Middle frontal gyrus (tissue), 1 donor: ENCODE measurements at regions not wholly inside any gene's neighbourhood (a gene's known extent, or its start where the extent isn't known, plus 50 kb on each side); places are given as distances from the start of the nearest gene placed in this dataset.

Experiments
- DNase-seq: peaks from one replicate; pipeline ENCODE4 v3.0.0-alpha.2; 2015; ENCODE audit warnings: low spot score; ENCODE audit errors: extremely low spot score

DNA sequence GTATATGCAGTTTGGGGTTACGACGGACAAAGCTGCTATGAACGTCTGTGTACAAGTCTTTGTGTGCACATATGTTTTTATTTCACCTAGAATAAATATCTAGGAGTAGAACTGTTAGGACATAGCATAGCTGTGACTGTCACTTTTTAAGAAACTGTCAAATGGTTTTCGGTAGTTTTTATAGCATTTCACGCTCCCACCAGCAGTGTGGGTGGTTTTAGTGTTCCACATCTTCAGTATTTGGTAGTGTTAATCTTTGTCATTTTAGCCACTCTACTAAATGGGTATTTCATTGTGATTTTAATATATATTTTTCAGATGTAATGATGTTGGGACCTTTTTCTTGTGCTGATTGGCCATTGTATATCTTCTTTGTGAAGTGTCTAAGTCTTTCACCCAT, 109.1 kb upstream of the BCAT1 start:
- DNase-seq: no peak

DNA sequence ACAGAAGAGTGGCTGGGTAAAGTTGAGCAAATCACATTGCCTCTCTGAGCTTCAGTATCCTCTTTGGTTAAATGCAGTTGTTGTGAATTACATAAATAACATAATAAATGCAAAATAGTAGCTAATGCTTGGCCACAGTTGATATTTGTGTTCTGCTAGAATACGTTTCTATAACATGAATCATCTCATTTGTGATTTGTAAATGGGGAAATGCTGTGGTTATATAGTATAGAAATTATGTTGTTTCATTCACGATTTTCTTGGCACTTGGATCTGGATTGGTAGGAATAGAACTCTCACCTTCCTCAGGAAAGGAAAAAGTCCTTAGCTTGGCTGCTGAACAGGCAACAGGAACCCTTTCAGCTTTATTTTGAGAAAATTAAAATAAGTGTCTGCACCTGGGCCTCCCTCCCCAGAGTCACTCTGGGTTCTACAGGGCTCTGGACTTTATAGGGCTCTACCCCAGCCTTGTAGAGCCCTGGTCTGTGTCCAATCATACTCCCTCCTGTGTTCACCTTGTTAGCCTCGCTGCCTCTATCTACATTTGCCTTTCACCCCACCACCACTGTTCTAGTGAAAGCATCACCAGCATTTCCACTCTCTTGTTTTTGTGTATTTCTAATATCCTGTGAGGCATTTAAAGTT, 107.7 kb upstream of the BCAT1 start:
- no peak for DNase-seq

DNA sequence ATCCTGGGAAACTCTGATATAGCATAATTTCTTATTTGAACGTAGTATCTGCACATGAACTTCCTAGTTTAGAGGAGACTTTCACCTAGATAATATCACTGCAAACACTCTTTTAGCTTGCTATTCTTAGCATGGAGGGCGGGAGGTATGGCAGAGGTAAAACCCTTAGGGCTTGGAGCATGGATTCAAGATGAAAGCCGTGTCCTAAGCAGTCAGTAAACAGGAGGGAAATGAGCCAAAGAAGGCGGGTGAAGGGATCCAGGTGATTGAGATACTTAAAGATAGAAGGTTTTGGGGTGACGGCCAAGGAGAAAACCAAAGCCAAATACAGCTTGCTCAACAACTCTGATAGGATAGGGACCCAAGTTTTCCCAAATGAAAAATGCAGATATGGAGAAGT, 107.1 kb upstream of the BCAT1 start:
- no peak for DNase-seq

DNA sequence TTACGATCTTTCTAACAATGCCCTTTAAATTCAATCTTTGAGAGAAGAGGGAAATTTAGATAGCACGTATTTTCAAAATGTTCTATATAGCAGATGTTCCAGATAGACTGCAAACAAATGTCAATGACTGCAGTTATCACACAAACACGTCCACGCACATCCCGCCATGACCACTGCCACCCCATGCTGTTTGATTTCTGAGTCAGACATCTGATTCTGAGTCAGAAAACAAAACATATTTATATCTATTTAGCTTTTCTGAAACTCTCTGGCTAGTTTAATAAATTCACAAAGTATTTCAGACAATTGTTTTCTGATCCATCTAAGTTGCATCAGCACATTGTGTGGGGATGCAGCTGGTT, 105.9 kb upstream of the BCAT1 start:
- no peak for DNase-seq

DNA sequence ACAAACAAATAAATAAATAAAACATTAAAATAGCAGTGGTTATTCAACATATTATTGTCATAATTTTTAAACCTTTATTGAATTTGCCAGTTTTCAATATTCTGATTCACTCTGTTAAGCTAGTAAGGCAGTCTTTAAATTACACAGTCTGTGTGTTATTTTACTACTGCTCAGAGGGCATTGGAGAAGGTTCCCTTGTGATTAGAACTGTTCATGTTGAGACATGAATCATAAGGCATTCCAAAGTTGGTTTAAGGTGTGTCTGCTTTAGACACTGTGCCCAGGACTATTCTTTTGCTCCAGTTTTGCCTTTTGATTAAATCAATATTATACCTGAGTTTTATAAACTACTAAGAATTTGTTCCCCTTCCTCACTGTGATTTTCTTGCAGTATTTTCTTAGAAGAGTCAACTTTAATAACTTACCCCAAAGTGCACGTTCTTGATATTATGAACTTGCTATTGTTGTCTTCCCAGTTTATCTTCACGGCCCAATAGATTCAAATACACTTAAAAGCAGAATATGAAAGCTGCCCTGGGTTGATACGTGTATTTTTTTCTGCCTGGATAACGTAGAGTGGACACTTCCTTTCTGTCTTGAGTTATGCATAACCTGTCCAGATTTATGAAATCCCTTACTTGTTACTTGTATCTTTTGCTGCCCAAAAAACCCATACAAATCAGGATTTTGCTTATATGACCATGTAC, 105.3 kb upstream of the BCAT1 start:
- DNase-seq: no peak

DNA sequence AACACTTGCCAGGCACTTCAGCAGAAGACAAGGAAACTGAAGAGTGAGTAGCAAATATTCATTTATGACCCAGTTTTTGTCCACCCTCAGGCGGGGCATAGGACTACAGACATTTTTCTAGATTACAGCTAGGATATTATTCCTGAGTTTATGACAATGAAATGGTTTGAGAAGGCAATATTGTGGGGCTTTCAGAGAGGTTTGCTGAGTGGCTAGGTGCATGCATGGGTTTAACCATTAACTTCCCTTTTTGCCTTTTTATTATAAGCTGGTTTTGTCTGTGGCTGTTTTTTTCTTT, 104.0 kb upstream of the BCAT1 start:
- DNase-seq: no peak

DNA sequence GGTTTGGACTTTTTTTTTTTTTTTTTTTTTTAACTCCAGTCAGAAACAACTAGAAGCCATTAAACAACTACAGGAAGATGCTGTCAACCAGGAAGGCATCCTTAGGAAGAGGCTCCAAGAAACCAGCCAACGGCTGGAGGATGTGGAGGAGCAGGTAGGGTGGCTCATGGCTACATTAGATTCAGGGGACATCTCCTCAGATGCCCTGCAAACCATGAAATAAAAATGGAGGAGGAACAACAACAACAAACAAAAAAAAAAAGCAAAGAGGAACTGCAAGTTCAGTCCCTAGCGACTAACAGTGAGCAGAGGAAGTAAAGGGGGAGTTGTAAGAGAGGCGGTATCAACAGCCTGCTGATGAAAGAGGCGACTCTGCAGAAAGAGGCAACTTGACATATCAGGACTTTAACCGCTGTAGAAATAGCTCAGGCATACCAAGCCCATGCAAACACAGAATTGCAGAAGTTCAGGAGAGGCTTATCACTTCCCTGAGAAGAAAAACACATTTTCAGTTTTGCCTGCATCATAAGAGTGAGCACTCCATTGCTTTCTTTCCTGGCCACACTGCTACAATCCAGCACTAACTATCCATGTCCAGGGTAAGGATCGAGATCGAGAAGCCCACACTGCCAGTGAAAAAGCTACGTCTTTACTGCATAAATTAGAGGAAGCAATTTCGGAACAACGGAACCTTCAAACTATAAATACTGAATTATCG, 103.5 kb upstream of the BCAT1 start:
- DNase-seq: peak; percentile 27

DNA sequence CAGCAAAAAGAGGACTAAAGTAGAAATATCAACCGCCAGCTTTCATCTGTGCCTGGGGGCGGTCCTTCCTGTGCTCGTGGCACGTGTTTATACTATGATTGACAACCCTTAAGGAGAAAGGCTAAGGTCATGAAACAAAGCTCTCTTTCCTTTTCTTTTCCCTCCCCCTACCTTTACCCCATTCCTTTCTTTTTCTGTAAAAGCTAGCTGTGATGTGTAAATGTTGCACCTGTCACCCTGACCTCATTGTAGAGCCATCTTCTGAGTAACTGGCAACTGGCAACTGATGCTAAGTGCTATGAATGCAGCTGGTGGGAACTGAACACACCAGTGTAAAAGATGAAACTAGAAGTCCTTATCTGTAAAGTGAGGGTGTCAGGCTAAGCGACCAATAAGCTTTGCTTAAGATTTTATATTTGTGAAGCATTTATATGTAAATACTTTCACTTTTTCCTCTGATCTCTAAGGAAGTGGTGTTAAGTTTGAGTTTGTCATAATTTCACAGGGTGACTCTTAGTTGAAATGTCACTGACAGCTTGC, 102.8 kb upstream of the BCAT1 start:
- DNase-seq: no peak

DNA sequence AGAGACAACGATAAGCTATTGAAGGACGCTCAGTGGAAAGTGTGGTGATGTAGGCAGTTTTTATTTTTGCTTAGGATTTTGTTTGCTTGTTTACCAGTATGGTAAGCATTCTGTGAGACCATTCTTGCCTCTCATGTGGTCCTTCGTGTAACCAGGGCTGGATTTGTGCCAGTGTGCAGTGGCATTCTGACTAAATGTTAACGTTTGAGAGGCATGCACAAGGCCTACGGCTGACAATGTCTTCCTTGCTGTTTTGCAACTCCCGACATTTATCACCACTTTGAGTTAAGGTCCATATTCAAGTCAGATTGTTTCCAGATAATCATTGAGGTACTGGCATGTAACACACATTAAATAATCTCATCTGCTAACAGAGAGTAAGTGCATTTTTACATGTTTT, 102.3 kb upstream of the BCAT1 start:
- DNase-seq: no peak

DNA sequence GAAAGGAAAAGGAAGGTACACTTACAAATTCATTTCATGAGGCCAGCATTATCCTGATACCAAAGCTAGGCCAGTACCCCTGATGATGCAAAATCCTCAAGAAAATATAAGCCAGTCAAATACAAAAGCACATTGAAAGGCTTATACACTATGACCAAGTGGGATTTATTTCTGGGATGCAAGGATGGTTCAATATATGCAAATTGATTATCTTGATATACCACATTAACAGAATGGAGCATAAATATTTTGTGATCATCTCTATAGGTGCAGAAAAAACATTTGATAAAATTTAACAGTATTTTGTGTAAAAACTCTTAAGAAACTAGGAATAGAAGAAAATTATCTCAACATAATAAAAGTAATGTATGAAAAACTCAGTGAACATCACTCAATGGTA, 97.0 kb upstream of the BCAT1 start:
- DNase-seq: no peak

DNA sequence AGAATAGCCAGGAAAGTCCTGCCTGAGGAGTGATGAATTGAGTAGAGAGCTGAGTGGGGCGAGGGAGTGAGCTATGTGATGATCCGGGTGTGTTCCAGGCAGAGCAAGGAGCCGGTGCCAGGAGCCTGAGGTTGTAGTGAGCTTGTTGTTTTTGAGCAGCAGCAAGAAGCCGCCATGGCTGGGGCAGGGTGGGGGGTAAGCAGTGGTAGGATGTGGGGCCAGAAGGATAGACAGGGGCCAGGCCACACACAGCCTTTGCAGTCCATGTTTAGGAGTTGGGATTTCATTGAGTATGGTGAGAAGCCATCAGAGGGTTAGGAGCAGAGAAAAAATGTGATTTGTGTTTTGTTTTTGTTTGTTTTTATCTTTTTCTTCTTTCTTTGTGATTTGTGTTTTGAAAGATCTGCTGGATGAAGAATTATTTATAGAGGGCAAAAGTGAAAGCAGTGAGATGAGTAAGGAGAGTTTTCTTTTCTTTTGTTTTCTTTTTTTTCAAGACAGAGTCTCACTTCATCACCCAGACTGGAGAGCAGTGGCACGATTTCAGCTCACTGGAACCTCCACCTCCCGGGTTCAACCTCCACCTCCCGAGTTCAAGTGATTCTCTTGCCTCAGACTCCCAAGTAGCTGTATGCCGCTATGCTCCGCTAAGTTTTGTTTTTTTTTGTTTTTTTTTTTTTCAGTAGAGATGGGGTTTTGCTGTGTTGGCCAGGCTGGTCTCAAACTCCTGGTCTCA, 92.3 kb upstream of the BCAT1 start:
- no peak for DNase-seq

DNA sequence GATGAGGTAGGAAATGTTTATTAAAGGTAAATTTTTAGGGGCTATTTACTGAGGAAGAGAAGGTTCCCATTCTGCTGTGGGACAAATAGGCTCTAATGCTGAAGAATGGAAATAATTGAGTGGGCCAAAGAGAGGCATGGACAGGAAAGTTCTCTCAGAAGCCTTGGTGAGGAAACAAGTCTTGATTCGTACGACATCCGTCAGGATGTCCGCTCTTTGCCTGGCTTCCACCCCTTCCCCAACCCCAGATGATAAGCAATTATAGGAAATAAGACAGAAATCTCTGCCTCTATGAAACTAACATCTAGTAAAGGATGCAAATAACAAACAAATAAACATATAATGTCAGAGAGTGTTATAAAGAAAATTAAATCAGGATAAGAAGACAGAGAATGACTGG, 91.7 kb upstream of the BCAT1 start:
- DNase-seq: no peak

DNA sequence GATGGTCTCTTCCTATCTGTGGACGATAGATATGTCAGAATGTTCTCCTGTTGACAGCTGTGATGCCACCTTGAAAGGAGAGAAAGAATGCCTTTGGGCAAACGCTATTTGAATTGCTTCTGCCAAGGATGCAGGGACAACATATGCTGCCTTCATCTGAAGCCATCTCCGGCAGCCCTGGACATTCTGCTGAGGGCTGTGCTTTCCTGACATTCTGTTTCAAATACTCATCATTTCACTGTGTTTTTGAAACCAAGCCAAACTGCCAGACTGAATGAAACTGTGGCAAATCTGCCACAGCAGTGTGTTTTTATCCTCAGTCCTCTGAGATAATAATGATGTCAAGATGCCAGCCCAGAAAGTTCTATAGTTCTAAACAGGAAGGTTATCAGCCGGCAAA, 85.8 kb upstream of the BCAT1 start:
- DNase-seq: no peak

DNA sequence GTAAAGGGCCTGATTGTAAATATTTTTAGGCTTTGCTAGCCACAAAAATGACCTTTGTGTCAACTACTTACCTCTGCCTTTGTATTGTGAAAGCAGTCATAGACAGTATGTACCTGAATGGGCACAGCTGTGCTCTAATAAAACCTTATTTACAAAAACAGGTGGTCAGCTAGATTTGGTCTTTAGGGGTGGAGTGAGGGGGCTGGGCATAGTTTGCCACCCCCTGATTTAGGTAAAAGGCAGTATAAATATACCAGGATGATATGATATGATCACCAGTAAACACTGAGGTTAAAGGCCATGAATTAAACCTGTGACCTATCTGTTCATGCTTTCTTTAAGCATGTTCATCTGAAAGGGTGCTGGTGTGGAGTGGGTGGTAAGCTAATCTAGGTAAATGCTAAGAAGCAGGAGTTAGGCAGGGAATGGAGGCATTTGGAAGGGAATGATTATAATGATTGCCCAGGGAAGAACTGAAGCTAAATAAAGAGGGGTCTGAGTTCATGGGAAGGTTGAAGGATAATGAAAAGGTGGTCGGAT, 77.1 kb upstream of the BCAT1 start:
- DNase-seq: no peak

DNA sequence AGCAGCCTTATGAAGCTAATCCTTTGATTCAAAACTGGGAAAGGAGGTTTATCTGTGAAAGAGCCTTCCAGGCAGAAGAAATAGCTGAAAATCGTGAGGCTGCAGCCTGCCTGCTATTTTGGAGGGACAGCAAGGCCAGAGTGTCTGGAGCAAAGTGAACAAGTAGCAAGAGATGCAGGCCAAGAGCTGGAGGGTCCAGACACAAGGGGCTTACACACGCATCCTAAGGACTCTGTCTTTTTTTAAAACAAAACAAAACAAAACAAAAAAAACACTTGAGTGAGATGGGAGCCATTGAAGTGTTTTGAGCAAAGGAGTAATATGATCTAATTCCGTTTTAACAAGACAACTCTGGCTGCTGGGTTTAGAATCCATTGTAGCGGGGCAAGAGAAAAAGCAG, 76.4 kb upstream of the BCAT1 start:
- DNase-seq: no peak

DNA sequence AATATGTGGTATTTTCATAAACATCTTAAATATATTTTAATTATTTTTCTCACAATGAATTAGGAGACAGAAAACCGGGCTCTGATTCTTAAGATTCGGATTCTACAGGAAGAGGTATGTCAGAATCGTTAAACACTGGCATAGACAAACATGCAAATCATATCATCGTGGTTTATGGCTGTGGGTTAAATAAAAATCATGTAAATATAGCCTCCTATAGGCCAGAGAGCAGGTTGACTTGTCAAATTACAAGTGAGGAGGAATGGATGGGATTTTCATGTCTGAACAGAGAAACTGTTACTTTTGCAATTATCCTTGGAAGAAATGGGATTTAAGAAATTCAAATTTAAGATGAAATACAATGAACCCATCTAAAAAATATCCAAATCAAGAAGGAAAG, 74.9 kb upstream of the BCAT1 start:
- no peak for DNase-seq

DNA sequence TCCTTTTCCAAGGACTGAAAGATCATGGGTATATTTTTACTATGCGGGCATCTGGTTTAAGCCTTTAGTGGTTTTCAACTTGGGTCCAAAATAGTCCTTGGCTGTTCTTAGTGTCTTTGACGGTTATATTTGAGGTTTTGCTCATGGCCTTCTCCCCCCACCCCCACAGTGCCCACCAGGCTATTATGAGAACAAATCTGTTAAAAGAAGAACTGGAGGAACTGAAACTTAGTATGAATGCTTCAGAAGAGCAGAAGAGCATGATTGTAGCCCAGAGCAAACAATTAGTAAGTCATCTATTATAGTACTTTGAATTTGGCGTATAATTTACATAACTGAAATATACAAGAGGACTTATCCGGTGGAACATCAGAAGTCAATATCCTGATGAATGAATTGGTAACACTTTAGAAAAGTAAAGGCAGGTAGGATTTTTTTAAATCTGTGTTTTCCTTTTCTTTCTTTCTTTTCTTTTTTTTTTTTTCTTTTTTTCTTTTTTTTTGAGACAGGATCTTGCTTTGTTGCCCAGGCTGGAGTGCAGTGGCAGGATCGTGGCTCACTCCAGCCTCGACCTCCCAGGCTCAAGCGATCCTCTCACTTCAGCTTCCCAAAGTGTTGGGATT, 71.8 kb upstream of the BCAT1 start:
- no peak for DNase-seq

DNA sequence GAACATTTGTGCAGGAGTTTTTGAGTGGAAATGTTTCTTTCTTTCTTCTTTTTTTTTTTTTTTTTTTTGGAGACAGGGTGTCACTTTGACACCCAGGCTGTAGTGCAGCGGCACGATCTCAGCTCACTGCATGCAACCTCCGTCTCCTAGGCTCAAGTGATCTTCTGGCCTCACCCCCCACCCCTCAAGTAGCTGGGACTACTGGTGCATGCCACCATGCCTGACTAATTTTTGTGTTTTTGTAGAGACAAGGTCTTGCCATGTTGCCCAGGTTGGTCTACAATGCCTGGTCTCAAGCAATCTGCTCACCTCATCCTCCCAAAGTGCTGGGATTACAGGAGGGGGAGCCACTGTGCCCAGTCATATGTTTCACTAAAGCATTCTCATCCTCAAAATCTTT, 69.2 kb upstream of the BCAT1 start:
- DNase-seq: no peak

DNA sequence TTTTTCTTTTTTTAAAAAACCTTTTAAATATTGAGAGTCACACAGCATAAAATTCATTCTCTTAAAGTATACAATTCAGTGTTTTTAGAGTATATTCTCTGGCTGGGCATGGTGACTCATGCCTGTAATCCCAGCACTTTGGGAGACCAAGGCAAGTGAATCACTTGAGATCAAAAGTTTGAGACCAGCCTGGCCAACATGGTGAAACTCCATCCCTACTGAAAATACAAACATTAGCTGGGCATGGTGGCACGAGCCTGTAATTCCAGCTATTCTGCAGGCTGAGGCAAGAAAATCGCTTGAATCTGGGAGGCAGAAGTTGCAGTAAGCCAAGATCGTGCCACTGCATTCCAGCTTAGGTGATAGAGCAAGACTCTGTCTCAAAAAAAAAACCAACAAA, 68.4 kb upstream of the BCAT1 start:
- DNase-seq: no peak

DNA sequence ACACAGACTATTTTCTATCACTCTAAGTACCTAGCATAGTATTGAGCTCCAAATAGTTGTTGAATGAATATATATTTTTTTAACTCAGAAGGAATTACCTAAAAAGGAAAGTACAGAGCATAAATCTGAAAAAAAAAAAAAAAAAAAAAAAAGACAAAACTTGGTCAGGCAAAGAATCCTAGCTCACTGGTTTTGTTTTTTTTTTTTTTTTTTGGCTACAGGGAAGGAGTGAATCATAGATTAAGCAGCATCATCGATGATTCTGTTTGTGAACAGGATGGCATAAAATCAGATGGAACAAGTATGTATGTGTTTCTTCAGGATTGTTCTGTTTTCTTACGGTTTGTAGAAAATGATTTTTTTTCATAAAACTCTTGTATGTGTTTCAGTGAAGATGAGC, 66.1 kb upstream of the BCAT1 start:
- DNase-seq: no peak

DNA sequence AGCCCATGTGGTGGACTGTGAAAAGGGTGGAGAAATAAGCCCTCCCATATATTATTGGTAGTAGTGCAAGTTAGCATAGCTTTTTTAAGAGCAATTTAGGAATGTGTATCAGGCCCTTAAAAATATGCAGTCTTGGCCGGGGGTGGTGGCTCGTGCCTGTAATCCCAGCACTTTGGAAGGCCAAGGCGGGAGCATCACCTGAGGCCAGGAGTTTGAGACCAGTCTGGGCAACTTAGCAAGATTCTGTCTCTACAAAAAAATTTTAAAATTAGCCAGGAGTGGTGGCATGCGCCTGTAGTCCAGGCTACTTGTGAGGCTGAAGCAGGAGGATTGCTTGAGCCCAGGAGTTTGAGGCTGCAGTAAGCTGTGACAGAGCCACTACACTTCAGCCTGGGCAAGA, 64.2 kb upstream of the BCAT1 start:
- DNase-seq: no peak
